ENCODE measurements at regions not wholly inside any gene's neighbourhood (a gene's known extent, or its start where the extent isn't known, plus 50 kb on each side); places are given as distances from the start of the nearest gene placed in this dataset.

- no peak for TF ChIP-seq CTCF (conservative IDR thresholded peaks at IDR 0.05 in 1 of 2, IDR thresholded peaks at IDR 0.05 in 1 of 2; ENCODE audit: low read depth in 1 of 2, low read length in 2 of 2)
- no peak for TF ChIP-seq EZH2 (IDR thresholded peaks at IDR 0.05; ENCODE audit: low read length, missing control alignments)
Measured at GRCh38 chr10:42948040-42948439, 128.8 kb upstream of the RET start.
